ENCODE measurements at regions not wholly inside any gene's neighbourhood (a gene's known extent, or its start where the extent isn't known, plus 50 kb on each side); places are given as distances from the start of the nearest gene placed in this dataset.

DNA sequence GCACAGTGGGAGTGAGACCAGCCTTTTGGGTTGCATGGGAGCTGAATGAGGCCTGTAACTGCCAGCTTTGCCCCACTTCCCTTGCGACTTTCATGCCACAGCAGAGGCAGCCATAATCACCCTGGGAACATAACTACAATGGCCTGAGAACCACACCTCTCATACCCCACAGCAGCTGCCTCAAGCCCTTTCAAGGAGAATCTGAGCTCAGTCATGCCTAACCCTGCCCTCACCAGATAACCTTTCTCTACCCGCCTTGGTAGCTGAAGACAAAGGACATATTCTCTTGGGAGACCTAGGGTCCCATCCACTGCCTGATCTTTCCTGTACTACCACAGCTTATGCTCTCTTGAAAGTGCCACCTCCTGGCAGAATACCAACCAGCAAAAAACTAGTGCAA is 599.9 kb upstream of the IGFBP7 start:
- Histone ChIP-seq H3K9ac (replicated peaks; ENCODE audit: extremely low read depth, insufficient read depth, low read length) (no peak overlapping the region), H3K79me2 (ENCODE audit: control insufficient read depth, insufficient read depth, low read length) (no peaks in the 10 kb centered on the region), H3K4me2 (ENCODE audit: insufficient read depth, low read length) (no peak overlapping the region), H3K9me3 (replicated peaks; ENCODE audit: control insufficient read depth, insufficient read depth, low read length) (no peaks in the 10 kb centered on the region), H3K4me3 (replicated peaks in 1 of 3; ENCODE audit: insufficient read depth in 1 of 3, low read depth in 1 of 3, low read length in 3 of 3) (no peak overlapping the region), H3K36me3 (ENCODE audit: control insufficient read depth in 2 of 2, extremely low read depth in 1 of 2, insufficient read depth in 2 of 2, low read length in 2 of 2) (no peaks in the 10 kb centered on the region), H3K27me3 (ENCODE audit: control insufficient read depth in 2 of 2, insufficient read depth in 2 of 2, low read length in 2 of 2) (no peaks in the 10 kb centered on the region), H2AFZ (ENCODE audit: low read depth, low read length) (no peak overlapping the region), H3K9me1 (replicated peaks; ENCODE audit: control insufficient read depth, extremely low read depth, insufficient read depth, low read length) (no peaks in the 10 kb centered on the region), H3K27ac (ENCODE audit: insufficient read depth, low read depth, low read length) (no peak overlapping the region), H4K20me1 (replicated peaks; ENCODE audit: control insufficient read depth, extremely low read depth, insufficient read depth, low read length) (no peaks in the 10 kb centered on the region), H3K4me1 (ENCODE audit: control insufficient read depth, extremely low read depth, insufficient read depth, low read length) (no peaks in the 10 kb centered on the region)
- DNase-seq (ENCODE audit: low read depth, low spot score) = no peak
- dilution Hi-C loops (cut with MboI; ENCODE audit: extremely low pct_ligation_motif_present, low sequenced_read_pairs) (no loop called here), intact Hi-C loops (cut with micrococcal nuclease) (no loop called here)
- POLR2A ChIA-PET = no interaction called here
- BruUV-seq (replicated peaks) = no TSS peak
- CTCF ChIA-PET = no interaction called here
- TF ChIP-seq POLR2A (IDR thresholded peaks at IDR 0.05; ENCODE audit: low read depth, low read length) (no peak), FOS (IDR thresholded peaks at IDR 0.05; ENCODE audit: borderline replicate concordance, insufficient read depth, low read length) (no peak), EZH2 (IDR thresholded peaks at IDR 0.05; ENCODE audit: borderline replicate concordance, low read depth, low read length, severe bottlenecking) (no peak), GATA2 (IDR thresholded peaks at IDR 0.05; ENCODE audit: insufficient read depth, insufficient read length, low read depth, low read length) (no peak), MYC (IDR thresholded peaks at IDR 0.05; ENCODE audit: low read depth, low read length) (no peak), POLR2AphosphoS5 (IDR thresholded peaks at IDR 0.05; ENCODE audit: insufficient read depth, low read depth, low read length) (no peak), JUN (IDR thresholded peaks at IDR 0.05; ENCODE audit: borderline replicate concordance, insufficient read depth, insufficient read length, low read depth) (no peak)
- TF ChIP-seq, protein P1, sequence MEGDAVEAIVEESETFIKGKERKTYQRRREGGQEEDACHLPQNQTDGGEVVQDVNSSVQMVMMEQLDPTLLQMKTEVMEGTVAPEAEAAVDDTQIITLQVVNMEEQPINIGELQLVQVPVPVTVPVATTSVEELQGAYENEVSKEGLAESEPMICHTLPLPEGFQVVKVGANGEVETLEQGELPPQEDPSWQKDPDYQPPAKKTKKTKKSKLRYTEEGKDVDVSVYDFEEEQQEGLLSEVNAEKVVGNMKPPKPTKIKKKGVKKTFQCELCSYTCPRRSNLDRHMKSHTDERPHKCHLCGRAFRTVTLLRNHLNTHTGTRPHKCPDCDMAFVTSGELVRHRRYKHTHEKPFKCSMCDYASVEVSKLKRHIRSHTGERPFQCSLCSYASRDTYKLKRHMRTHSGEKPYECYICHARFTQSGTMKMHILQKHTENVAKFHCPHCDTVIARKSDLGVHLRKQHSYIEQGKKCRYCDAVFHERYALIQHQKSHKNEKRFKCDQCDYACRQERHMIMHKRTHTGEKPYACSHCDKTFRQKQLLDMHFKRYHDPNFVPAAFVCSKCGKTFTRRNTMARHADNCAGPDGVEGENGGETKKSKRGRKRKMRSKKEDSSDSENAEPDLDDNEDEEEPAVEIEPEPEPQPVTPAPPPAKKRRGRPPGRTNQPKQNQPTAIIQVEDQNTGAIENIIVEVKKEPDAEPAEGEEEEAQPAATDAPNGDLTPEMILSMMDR (IDR thresholded peaks at IDR 0.05; ENCODE audit: extremely low read depth in 1 of 2, insufficient read depth in 1 of 2, low read depth in 1 of 2, low read length in 2 of 2) = no peak
- TF ChIP-seq, protein P2, sequence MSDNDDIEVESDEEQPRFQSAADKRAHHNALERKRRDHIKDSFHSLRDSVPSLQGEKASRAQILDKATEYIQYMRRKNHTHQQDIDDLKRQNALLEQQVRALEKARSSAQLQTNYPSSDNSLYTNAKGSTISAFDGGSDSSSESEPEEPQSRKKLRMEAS (IDR thresholded peaks at IDR 0.05; ENCODE audit: insufficient read depth, insufficient read length) = no peak
- FAIRE-seq = no peak

All from endothelial cell of umbilical vein (primary cell).